GM12878 (cell line): ENCODE measurements at regions not wholly inside any gene's neighbourhood (a gene's known extent, or its start where the extent isn't known, plus 50 kb on each side); places are given as distances from the start of the nearest gene placed in this dataset.

Experiments
- ATAC-seq: fragments of 200-7000 bp; cut with Tn5 transposase; 3 replicates; pipeline ENCODE4 v1.9.1; 2020; ENCODE audit warnings: mild to moderate bottlenecking, moderate library complexity
- BruUV-seq: library from RNA; stranded (reverse); fragments of 400-500 nt; replicated peaks from 2 replicates; lab custom pipeline; 2021; lab: Mats Ljungman, UMichigan
- CTCF ChIA-PET: fragments of 300-600 bp; sonication (Branson Sonifier 250); formaldehyde crosslinking; extraction: SDS; loops from one replicate; lab custom pipeline; 2021; ENCODE audit warnings: inconsistent platforms; lab: Yijun Ruan, JAX
- POLR2A ChIA-PET: fragments of 350-600 bp; formaldehyde crosslinking; extraction: SDS; loops from one replicate; lab custom pipeline; 2021; ENCODE audit warnings: inconsistent platforms; lab: Charles Lee
- RAD21 ChIA-PET: fragments of 300-600 bp; sonication (Branson Sonifier 250); formaldehyde crosslinking; loops from one replicate; lab custom pipeline; 2023; ENCODE audit warnings: antibody characterized with exemption; ENCODE audit not compliant: unreplicated experiment; lab: Charles Lee
- SMC1A ChIA-PET: fragments of 300-600 bp; sonication (Branson Sonifier 250); formaldehyde crosslinking; loops from one replicate; lab custom pipeline; 2023; ENCODE audit not compliant: unreplicated experiment, uncharacterized antibody; lab: Charles Lee
- DNase-seq: peaks from one replicate; pipeline ENCODE4 v3.0.0-alpha.2; 2011; ENCODE audit warnings: low read depth, low spot score
- FAIRE-seq: peaks from 3 replicates; lab custom pipeline; 2011; peaks lifted over from hg19 to GRCh38; lab: Jason Lieb, UNC
- H2AFZ ChIP-seq: 2 replicates; pipeline ENCODE4 v1.6.0; 2011; ENCODE audit warnings: low read depth, low read length, control low read depth; ENCODE audit not compliant: control insufficient read depth
- H3K27ac ChIP-seq: 2 replicates; pipeline ENCODE4 v1.5.1; 2011; ENCODE audit warnings: control low read depth; ENCODE audit not compliant: control insufficient read depth, insufficient read depth
- H3K27me3 ChIP-seq, 2 experiments: replicated peaks in 1 of 2; 2 replicates each; pipeline versions ENCODE4 v1.6.0 to v1.6.1; 2011; ENCODE audit warnings: low read length in 1 of 2; ENCODE audit not compliant: control insufficient read depth in 2 of 2, insufficient read depth in 2 of 2
- H3K36me3 ChIP-seq, 2 experiments: 2 replicates each; pipeline ENCODE4 v1.5.1; 2011; ENCODE audit warnings: low read length in 1 of 2; ENCODE audit not compliant: control insufficient read depth in 2 of 2, insufficient read depth in 2 of 2
- H3K4me1 ChIP-seq: 2 replicates; pipeline ENCODE4 v1.6.1; 2011; ENCODE audit warnings: mild to moderate bottlenecking, low read length, moderate library complexity, mixed read lengths; ENCODE audit not compliant: control insufficient read depth, insufficient read depth
- H3K4me2 ChIP-seq: 2 replicates; pipeline ENCODE4 v1.6.0; 2011; ENCODE audit warnings: control low read depth; ENCODE audit not compliant: control insufficient read depth, insufficient read depth
- H3K4me3 ChIP-seq: fragments of 200-600 bp; sonication (generic); 2 replicates; pipeline ENCODE4 v1.5.1; 2016
- H3K79me2 ChIP-seq: 2 replicates; pipeline ENCODE4 v1.6.0; 2011; ENCODE audit warnings: low read length; ENCODE audit not compliant: control insufficient read depth, insufficient read depth
- H3K9ac ChIP-seq: 2 replicates; pipeline ENCODE4 v1.8.0; 2011; ENCODE audit warnings: low read length, control low read depth, mixed read lengths; ENCODE audit not compliant: control insufficient read depth, insufficient read depth
- H3K9me3 ChIP-seq: replicated peaks from 3 replicates; pipeline ENCODE4 v1.5.1; 2011; ENCODE audit warnings: mild to moderate bottlenecking, low read length; ENCODE audit not compliant: control insufficient read depth, insufficient read depth
- H4K20me1 ChIP-seq: 2 replicates; pipeline ENCODE4 v1.6.0; 2011; ENCODE audit not compliant: control insufficient read depth, insufficient read depth
- CEBPB ChIP-seq, 2 experiments: fragments of 150-350 bp in 1 of 2; IDR thresholded peaks; 2 replicates each; pipeline ENCODE4 v1.6.1; 2012 to 2014; ENCODE audit warnings: low read depth in 2 of 2, low read length in 2 of 2, borderline replicate concordance in 1 of 2, inconsistent platforms in 1 of 2
- CHD1 ChIP-seq: IDR thresholded peaks from 2 replicates; pipeline ENCODE4 v1.6.1; 2012; ENCODE audit warnings: low read depth, low read length, improper control_type of control experiment
- CTCF ChIP-seq, 3 experiments: IDR thresholded peaks in 2 of 3; conservative IDR thresholded peaks in 1 of 3; 2 replicates each; pipeline ENCODE4 v1.5.1; 2011; ENCODE audit warnings: low read depth in 3 of 3, low read length in 3 of 3, mild to moderate bottlenecking in 3 of 3, control low read depth in 2 of 3, moderate library complexity in 2 of 3, inconsistent platforms in 1 of 3, mixed read lengths in 1 of 3; ENCODE audit not compliant: control insufficient read depth in 2 of 3, insufficient read depth in 1 of 3; ENCODE audit errors: extremely low read depth in 1 of 3
- GATAD2B ChIP-seq: fragments of 450-650 bp; conservative IDR thresholded peaks from 2 replicates; pipeline ENCODE4 v1.6.1; 2017; ENCODE audit warnings: low read depth, mild to moderate bottlenecking, moderate library complexity
- IKZF2 ChIP-seq, 2 experiments: fragments of 450-650 bp; IDR thresholded peaks; 2 replicates each; pipeline ENCODE4 v1.6.1; 2017; ENCODE audit warnings: mild to moderate bottlenecking in 2 of 2, moderate library complexity in 2 of 2
- JUNB ChIP-seq: IDR thresholded peaks from 2 replicates; pipeline ENCODE4 v1.6.1; 2016; ENCODE audit warnings: antibody characterized with exemption, mild to moderate bottlenecking
- KDM1A ChIP-seq: fragments of 200-600 bp; sonication (generic); IDR thresholded peaks from 2 replicates; pipeline ENCODE4 v1.6.1; 2016; ENCODE audit warnings: borderline replicate concordance
- NFYA ChIP-seq: IDR thresholded peaks from 2 replicates; pipeline ENCODE4 v1.6.1; 2011; ENCODE audit warnings: low read depth, mild to moderate bottlenecking, low read length, improper control_type of control experiment, borderline replicate concordance
- NKRF ChIP-seq: fragments of 450-650 bp; conservative IDR thresholded peaks from 2 replicates; pipeline ENCODE4 v1.6.1; 2017; ENCODE audit warnings: mild to moderate bottlenecking, moderate library complexity
- NR2C1 ChIP-seq: fragments of 450-650 bp; IDR thresholded peaks from 2 replicates; pipeline ENCODE4 v1.6.1; 2017; ENCODE audit warnings: antibody characterized with exemption, mild to moderate bottlenecking, moderate library complexity
- PRDM15 ChIP-seq: fragments of 450-650 bp; formaldehyde crosslinking; IDR thresholded peaks from 2 replicates; pipeline ENCODE4 v1.4.0; 2020; ENCODE audit warnings: mild to moderate bottlenecking, moderate library complexity
- SIX5 ChIP-seq: IDR thresholded peaks from 2 replicates; pipeline ENCODE4 v1.6.1; 2011; ENCODE audit warnings: mild to moderate bottlenecking, low read depth, low read length, moderate library complexity; ENCODE audit not compliant: severe bottlenecking
- TARDBP ChIP-seq: IDR thresholded peaks from 2 replicates; pipeline ENCODE4 v1.6.1; 2016; ENCODE audit warnings: borderline replicate concordance
- WGBS: methylation state at CpG from one replicate; pipeline ENCODE4 v1.1.6; 2016; ENCODE audit warnings: low lambda C conversion rate; ENCODE audit not compliant: insufficient replicate concordance, insufficient coverage; ENCODE audit errors: missing lambda C conversion rate; 5-methylcytosine and 5-hydroxymethylcytosine counted together
- in situ Hi-C: fragments of 300-500 bp; cut with MboI; formaldehyde crosslinking; loops from 9 replicates; pipeline ENCODE4 v1.14.3; 2018; ENCODE audit warnings: mixed read lengths
- intact Hi-C: fragments of 100-400 bp; cut with micrococcal nuclease; formaldehyde crosslinking; loops from one replicate; pipeline ENCODE4 v1.14.2; 2022; ENCODE audit not compliant: unreplicated experiment

- no peak for TF ChIP-seq CTCF (IDR thresholded peaks at IDR 0.05 in 2 of 3, conservative IDR thresholded peaks at IDR 0.05 in 1 of 3; ENCODE audit: control insufficient read depth in 2 of 3, extremely low read depth in 1 of 3, insufficient read depth in 1 of 3, low read depth in 3 of 3, low read length in 3 of 3)
- no peak for TF ChIP-seq CHD1
- TF ChIP-seq JUNB: no peak
- TF ChIP-seq CEBPB (IDR thresholded peaks at IDR 0.05; ENCODE audit: borderline replicate concordance in 1 of 2, low read depth in 2 of 2, low read length in 2 of 2): no peak
- TF ChIP-seq, all 136 proteins: peak for 0
Measured at GRCh38 chr1:13981142-13981541, 281.2 kb downstream of the PRDM2 start (continued).

- BruUV-seq: no TSS peak
- Histone ChIP-seq H3K4me3 (no peak overlapping the region), H4K20me1 (no peaks in the 10 kb centered on the region), H3K9me3 (no peaks in the 10 kb centered on the region), H3K4me2 (no peak overlapping the region), H3K9ac (no peak overlapping the region), H3K36me3 (no peaks in the 10 kb centered on the region), H3K79me2 (no peaks in the 10 kb centered on the region), H3K27me3 (no peaks in the 10 kb centered on the region), H3K27ac (no peak overlapping the region), H2AFZ (no peak overlapping the region), H3K4me1 (no peaks in the 10 kb centered on the region)
- ChIA-PET RAD21 (no interaction called here), SMC1A (no interaction called here), POLR2A (no interaction called here), CTCF (no interaction called here)
- 51% methylated on average over 17 of the region's 17 CpGs for WGBS
- intact Hi-C loops: no loop called here
- DNase-seq (no peak), ATAC-seq (no peak), FAIRE-seq (no peak)
- in situ Hi-C loops: no loop called here
- TF ChIP-seq NFYA (no peak), NKRF (no peak), NR2C1 (no peak), TARDBP (no peak), KDM1A (no peak), SIX5 (no peak), PRDM15 (CRISPR knock-in tag) (no peak), GATAD2B (no peak), IKZF2 (IDR thresholded peaks at IDR 0.05) (no peak)
Measured at GRCh38 chr1:13983393-13983792, 283.4 kb downstream of the PRDM2 start.
